ENCODE measurements at regions not wholly inside any gene's neighbourhood (a gene's known extent, or its start where the extent isn't known, plus 50 kb on each side); places are given as distances from the start of the nearest gene placed in this dataset.

GRCh38 chr3:27535809-27536392 lies 51.7 kb upstream of the SLC4A7 start:
- TF ChIP-seq CTCF (IDR thresholded peaks at IDR 0.05; ENCODE audit: low read depth, low read length, poor library complexity, severe bottlenecking) (no peak), EZH2phosphoT487 (IDR thresholded peaks at IDR 0.05; ENCODE audit: borderline replicate concordance, low read length) (no peak)
